Neuronal stem cell (in vitro differentiated cells): ENCODE measurements at regions not wholly inside any gene's neighbourhood (a gene's known extent, or its start where the extent isn't known, plus 50 kb on each side); places are given as distances from the start of the nearest gene placed in this dataset.
A peak's percentile ranks its signal among the peaks of the same experiment; 100 is the strongest.

Experiments used
- DNase-seq: peaks from one replicate; pipeline ENCODE4 v3.0.0-alpha.2; 2013; ENCODE audit warnings: low spot score
- H2AFZ ChIP-seq: one replicate; pipeline ENCODE4 v1.6.1; 2013; ENCODE audit warnings: mild to moderate bottlenecking, low read length, inconsistent platforms
- H2AK5ac ChIP-seq: 2 replicates; pipeline ENCODE4 v1.6.1; 2013; ENCODE audit warnings: low read depth, mild to moderate bottlenecking, inconsistent platforms, low read length, moderate library complexity, mixed read lengths
- H2BK120ac ChIP-seq: 2 replicates; pipeline ENCODE4 v1.6.1; 2013; ENCODE audit warnings: low read depth, mild to moderate bottlenecking, inconsistent platforms, low read length, moderate library complexity, mixed read lengths
- H2BK12ac ChIP-seq: one replicate; pipeline ENCODE4 v1.6.1; 2013; ENCODE audit warnings: low read length, inconsistent platforms
- H2BK15ac ChIP-seq: 2 replicates; pipeline ENCODE4 v1.6.1; 2013; ENCODE audit warnings: mild to moderate bottlenecking, low read length, inconsistent platforms, mixed read lengths
- H2BK5ac ChIP-seq: one replicate; pipeline ENCODE4 v1.6.1; 2013; ENCODE audit warnings: inconsistent platforms, mild to moderate bottlenecking, low read length, moderate library complexity
- H3K14ac ChIP-seq: one replicate; pipeline ENCODE4 v1.6.1; 2013; ENCODE audit warnings: low read length, inconsistent platforms
- H3K18ac ChIP-seq: 2 replicates; pipeline ENCODE4 v1.6.1; 2013; ENCODE audit warnings: low read length, inconsistent platforms
- H3K23ac ChIP-seq: 2 replicates; pipeline ENCODE4 v1.6.1; 2013; ENCODE audit warnings: low read depth, mild to moderate bottlenecking, mixed read lengths, low read length, inconsistent platforms; ENCODE audit not compliant: poor library complexity
- H3K27ac ChIP-seq: replicated peaks from 3 replicates; pipeline ENCODE4 v1.5.1; 2013; ENCODE audit warnings: low read length, inconsistent platforms
- H3K27me3 ChIP-seq, 3 experiments: 2 replicates each; pipeline ENCODE4 v1.6.1; 2013; ENCODE audit warnings: low read length in 3 of 3, mild to moderate bottlenecking in 2 of 3, inconsistent platforms in 1 of 3, low read depth in 1 of 3, mixed read lengths in 1 of 3, moderate library complexity in 1 of 3; ENCODE audit not compliant: control insufficient read depth in 3 of 3, insufficient read depth in 3 of 3
- H3K36me3 ChIP-seq, 2 donors: replicated peaks in 1 of 2; 2 replicates each; pipeline ENCODE4 v1.6.1; 2013; ENCODE audit warnings: low read length in 2 of 2; ENCODE audit not compliant: control insufficient read depth in 2 of 2, insufficient read depth in 2 of 2
- H3K4ac ChIP-seq: 2 replicates; pipeline ENCODE4 v1.6.1; 2013; ENCODE audit warnings: inconsistent platforms, mild to moderate bottlenecking, low read length, moderate library complexity
- H3K4me1 ChIP-seq, 2 donors: 1 replicate in 1 of 2; 2 replicates in 1 of 2; pipeline ENCODE4 v1.6.1; 2013; ENCODE audit warnings: low read length in 2 of 2, low read depth in 1 of 2; ENCODE audit not compliant: control insufficient read depth in 2 of 2, insufficient read depth in 1 of 2
- H3K4me2 ChIP-seq: one replicate; pipeline ENCODE4 v1.6.1; 2013; ENCODE audit warnings: mild to moderate bottlenecking, low read length, inconsistent platforms; ENCODE audit not compliant: insufficient read depth, poor library complexity, severe bottlenecking
- H3K4me3 ChIP-seq, 2 donors: 2 replicates each; pipeline ENCODE4 v1.5.1; 2013; ENCODE audit warnings: low read length in 2 of 2, mild to moderate bottlenecking in 2 of 2, inconsistent platforms in 1 of 2, moderate library complexity in 1 of 2
- H3K79me1 ChIP-seq: one replicate; pipeline ENCODE4 v1.6.1; 2013; ENCODE audit warnings: low read depth, mild to moderate bottlenecking, inconsistent platforms, low read length, moderate library complexity
- H3K9ac ChIP-seq: one replicate; pipeline ENCODE4 v1.6.1; 2013; ENCODE audit warnings: mild to moderate bottlenecking, low read depth, low read length, inconsistent platforms; ENCODE audit not compliant: poor library complexity
- H3K9me3 ChIP-seq, 2 donors: replicated peaks in 1 of 2; 2 replicates each; pipeline versions ENCODE3 to v1.6.1; 2013; ENCODE audit warnings: low read length in 2 of 2, mild to moderate bottlenecking in 2 of 2, inconsistent platforms in 1 of 2, low read depth in 1 of 2, mixed read lengths in 1 of 2, moderate library complexity in 1 of 2; ENCODE audit not compliant: control insufficient read depth in 2 of 2, insufficient read depth in 1 of 2
- H4K8ac ChIP-seq: one replicate; pipeline ENCODE4 v1.6.1; 2013; ENCODE audit warnings: low read depth, mild to moderate bottlenecking, inconsistent platforms, low read length, moderate library complexity
- H4K91ac ChIP-seq: one replicate; pipeline ENCODE4 v1.6.1; 2013; ENCODE audit warnings: low read length, low read depth, mild to moderate bottlenecking, inconsistent platforms; ENCODE audit not compliant: poor library complexity
- WGBS, 2 donors: extraction: QIAGEN DNeasy Blood & Tissue Kit; methylation state at CpG; one replicate each; pipeline ENCODE4 v1.1.7; 2013; ENCODE audit warnings: missing lambda C conversion rate in 2 of 2, mixed read lengths in 1 of 2; ENCODE audit not compliant: insufficient read length in 2 of 2, insufficient replicate concordance in 1 of 2; ENCODE audit errors: extremely low coverage in 2 of 2; 5-methylcytosine and 5-hydroxymethylcytosine counted together

- Histone ChIP-seq H3K4me1 (no peaks in the 10 kb centered on the region), H2AK5ac (no peak overlapping the region), H3K79me1 (no peaks in the 10 kb centered on the region), H3K14ac (no peak overlapping the region), H3K4ac (no peak overlapping the region), H3K9ac (no peak overlapping the region), H3K4me3 (no peak overlapping the region), H3K9me3 (no peaks in the 10 kb centered on the region), H3K27ac (no peak overlapping the region), H4K91ac (no peak overlapping the region), H2BK120ac (no peak overlapping the region), H3K23ac (no peak overlapping the region), H3K4me2 (no peak overlapping the region), H3K27me3 (no peaks in the 10 kb centered on the region), H2BK12ac (no peak overlapping the region), H3K18ac (no peak overlapping the region), H2AFZ (peak overlapping the region; percentile 43), H3K36me3 (no peaks in the 10 kb centered on the region), H2BK15ac (no peak overlapping the region), H2BK5ac (no peak overlapping the region), H4K8ac (no peak overlapping the region)
- DNase-seq = no peak
- WGBS, 2 donors = no CpG with 5 or more reads among the region's 10 CpGs
These were observed 123.7 kb upstream of the FAM3C start for GRCh38 chr7:121519548-121520521.

DNA sequence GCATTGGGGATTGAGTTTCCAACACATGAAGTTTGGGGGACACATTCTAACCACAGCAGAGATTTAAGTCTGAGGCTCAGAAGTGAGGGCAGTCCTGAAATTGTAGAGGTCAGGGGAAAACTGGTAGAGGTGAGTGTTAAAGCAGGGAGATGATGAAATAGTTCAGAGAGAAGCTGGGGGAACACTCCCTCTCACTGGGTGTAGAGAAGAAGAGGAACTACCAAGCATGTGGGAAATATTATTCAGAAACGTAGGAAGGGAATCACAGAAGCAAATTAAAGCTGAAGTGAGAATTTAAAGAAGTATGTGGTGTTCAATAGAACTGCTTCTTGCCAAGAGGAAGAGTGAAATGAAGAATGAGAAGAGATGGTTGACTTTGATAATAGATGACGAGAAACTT is 121.5 kb upstream of the FAM3C start:
- H2AFZ ChIP-seq = no peak overlapping the region
- no peak overlapping the region for H4K91ac ChIP-seq
- no peaks in the 10 kb centered on the region for H3K9me3 ChIP-seq
- H2BK120ac ChIP-seq = no peak overlapping the region
- DNase-seq = no peak
- no peak overlapping the region for H3K4me2 ChIP-seq
- no peak overlapping the region for H3K4me3 ChIP-seq
- no peak overlapping the region for H2BK12ac ChIP-seq
- no peak overlapping the region for H4K8ac ChIP-seq
- H3K4me1 ChIP-seq = no peaks in the 10 kb centered on the region
- H3K18ac ChIP-seq = no peak overlapping the region
- no peaks in the 10 kb centered on the region for H3K27me3 ChIP-seq
- no peak overlapping the region for H2AK5ac ChIP-seq
- H3K14ac ChIP-seq = no peak overlapping the region
- H3K36me3 ChIP-seq = no peaks in the 10 kb centered on the region
- no peak overlapping the region for H3K9ac ChIP-seq
- H3K4ac ChIP-seq = no peak overlapping the region
- no peak overlapping the region for H3K23ac ChIP-seq
- no peak overlapping the region for H2BK15ac ChIP-seq
- no peak overlapping the region for H3K27ac ChIP-seq
- H3K79me1 ChIP-seq = no peaks in the 10 kb centered on the region
- no peak overlapping the region for H2BK5ac ChIP-seq
- WGBS, 2 donors = 100% methylated on average over 1 of the region's 2 CpGs; no CpG with 5 or more reads in 1 of the 2 donors

DNA sequence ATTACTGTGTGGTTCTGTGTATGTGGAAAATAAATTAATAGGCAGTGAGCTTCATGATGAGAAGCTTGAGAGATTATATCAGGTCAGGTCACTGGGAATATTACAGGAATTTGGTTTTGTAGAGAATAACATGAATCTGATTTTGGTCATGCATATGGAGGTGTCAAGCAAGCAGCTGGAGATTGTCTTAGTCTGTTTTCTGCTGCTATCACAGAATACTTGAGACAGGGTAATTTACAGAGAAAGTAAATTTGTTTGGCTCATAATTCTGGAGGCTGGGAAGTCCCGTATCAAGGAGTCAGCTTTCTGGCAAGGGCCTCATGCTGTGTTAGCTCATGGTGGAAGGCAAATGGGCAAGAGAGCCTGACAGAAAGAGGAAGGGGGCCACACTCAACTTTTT is 120.7 kb upstream of the FAM3C start:
- Histone ChIP-seq H3K79me1 (no peaks in the 10 kb centered on the region), H3K4ac (no peak overlapping the region), H3K14ac (no peak overlapping the region), H3K4me2 (no peak overlapping the region), H4K91ac (no peak overlapping the region), H2AFZ (no peak overlapping the region), H3K4me3 (no peak overlapping the region), H2BK15ac (no peak overlapping the region), H3K18ac (no peak overlapping the region), H3K27me3 (no peaks in the 10 kb centered on the region), H3K9me3 (no peaks in the 10 kb centered on the region), H4K8ac (no peak overlapping the region), H2BK5ac (no peak overlapping the region), H3K36me3 (no peaks in the 10 kb centered on the region), H2BK12ac (no peak overlapping the region), H2BK120ac (no peak overlapping the region), H3K23ac (no peak overlapping the region), H2AK5ac (no peak overlapping the region), H3K4me1 (no peaks in the 10 kb centered on the region), H3K27ac (no peak overlapping the region), H3K9ac (no peak overlapping the region)
- no CpG with 5 or more reads among the region's 1 CpG for WGBS, 2 donors
- no peak for DNase-seq

GRCh38 chr7:121515630-121516401 is 119.7 kb upstream of the FAM3C start:
- WGBS, 2 donors = no CpG with 5 or more reads among the region's 7 CpGs
- no peak overlapping the region for H3K27ac ChIP-seq
- H3K4me3 ChIP-seq = no peak overlapping the region

More at GRCh38 chr7:121515630-121516401, 119.7 kb upstream of the FAM3C start:
- Histone ChIP-seq H2BK120ac (no peak overlapping the region), H3K23ac (no peak overlapping the region), H2BK12ac (no peak overlapping the region), H4K8ac (no peak overlapping the region), H3K79me1 (no peaks in the 10 kb centered on the region), H3K4me2 (no peak overlapping the region), H3K27me3 (no peaks in the 10 kb centered on the region), H3K9me3 (peaks cover 4 to 7% of the 10 kb centered on the region in 2 donors), H2AK5ac (no peak overlapping the region), H2BK5ac (no peak overlapping the region), H2BK15ac (no peak overlapping the region), H3K4ac (no peak overlapping the region), H3K14ac (no peak overlapping the region), H3K9ac (no peak overlapping the region), H4K91ac (no peak overlapping the region), H3K36me3 (no peaks in the 10 kb centered on the region), H2AFZ (no peak overlapping the region), H3K18ac (no peak overlapping the region), H3K4me1 (no peaks in the 10 kb centered on the region)
- DNase-seq = no peak
